Renal cortical epithelial cell (primary cell): ENCODE measurements at regions not wholly inside any gene's neighbourhood (a gene's known extent, or its start where the extent isn't known, plus 50 kb on each side); places are given as distances from the start of the nearest gene placed in this dataset.

Source experiments
- DNase-seq: peaks from one replicate; pipeline ENCODE4 v3.0.0-alpha.2; 2011; ENCODE audit warnings: low read depth

DNA sequence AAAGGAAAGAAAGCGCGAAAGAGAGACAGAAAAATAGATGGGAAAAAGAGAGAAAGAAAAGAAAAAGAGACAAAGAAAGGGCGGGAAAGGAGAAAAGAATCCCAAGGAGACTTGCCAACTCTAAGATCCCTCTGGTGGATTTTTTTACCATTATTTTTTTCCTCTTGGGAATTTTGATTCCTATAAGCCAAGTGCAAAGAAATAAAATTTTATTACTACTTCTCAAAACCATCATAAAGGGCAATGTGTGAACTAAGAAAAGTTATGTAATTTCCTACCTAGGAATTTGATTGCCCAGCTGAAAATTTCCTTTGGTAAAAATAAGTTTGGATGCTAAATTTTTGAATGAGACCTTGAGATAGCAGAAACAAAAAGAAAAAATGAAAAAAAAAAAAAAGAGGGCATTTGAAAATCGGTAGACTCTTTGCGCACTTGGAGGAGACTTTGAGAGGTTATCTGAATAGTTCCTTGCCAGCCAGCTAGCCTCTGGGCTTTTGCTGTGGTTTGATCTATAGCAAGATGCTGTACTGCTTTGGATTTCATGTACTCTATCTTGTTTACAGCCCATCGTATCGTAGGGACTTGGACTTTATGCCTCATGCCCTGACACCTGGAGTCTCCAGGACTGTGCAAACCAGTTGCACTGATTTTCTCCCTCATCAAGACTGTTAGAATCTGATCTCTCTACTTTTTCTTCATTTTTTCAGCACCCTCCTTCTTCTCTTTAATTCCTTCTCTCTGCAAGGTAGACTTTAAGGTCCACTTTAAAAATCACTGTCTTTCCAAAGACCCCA lies 535.4 kb upstream of the MKI67 start:
- no peak for DNase-seq

GRCh38 chr10:128662520-128662919 lies 536.3 kb upstream of the MKI67 start:
- DNase-seq, result no peak

- no peak for DNase-seq
Observed at GRCh38 chr10:128664729-128665128, 538.5 kb upstream of the MKI67 start.

DNA sequence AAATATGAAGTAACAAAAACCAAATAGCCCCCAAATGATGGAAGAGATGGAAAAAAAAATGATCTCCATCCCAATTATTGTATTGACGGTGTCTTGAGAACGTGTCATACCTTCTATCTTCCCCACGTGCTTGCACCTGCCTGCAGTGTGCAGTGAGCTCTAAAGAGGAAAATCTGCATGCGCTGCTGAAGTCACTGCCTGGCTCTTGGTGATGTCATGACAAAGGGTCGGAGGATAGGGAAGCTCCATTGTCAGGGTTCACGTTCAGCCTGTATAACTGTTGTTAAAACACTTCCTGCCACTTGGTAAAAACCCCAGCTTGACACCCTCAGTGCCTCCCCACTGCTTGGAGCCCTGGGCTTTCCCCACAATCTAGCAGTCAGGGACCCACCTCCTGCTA lies 549.2 kb upstream of the MKI67 start:
- DNase-seq, result no peak

DNA sequence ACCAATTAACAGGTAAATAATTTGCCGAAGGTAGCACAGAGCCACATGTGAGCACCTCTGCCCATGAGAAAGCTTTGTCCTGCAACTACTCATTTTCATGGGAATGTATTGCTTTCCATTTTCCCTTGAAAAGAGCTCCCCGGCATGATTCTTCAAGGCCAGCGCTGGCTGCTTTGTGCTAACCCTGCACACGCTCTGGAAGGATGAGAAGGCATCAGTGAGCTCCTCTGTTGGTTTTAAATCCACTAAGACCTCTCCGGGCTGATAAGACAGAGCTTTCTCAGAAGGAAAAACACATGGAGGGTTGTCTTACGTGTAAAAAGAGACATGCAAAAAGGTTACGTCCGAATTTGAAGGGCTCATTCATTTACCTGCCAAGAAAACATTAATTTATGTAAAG lies 553.9 kb upstream of the MKI67 start:
- no peak for DNase-seq

DNA sequence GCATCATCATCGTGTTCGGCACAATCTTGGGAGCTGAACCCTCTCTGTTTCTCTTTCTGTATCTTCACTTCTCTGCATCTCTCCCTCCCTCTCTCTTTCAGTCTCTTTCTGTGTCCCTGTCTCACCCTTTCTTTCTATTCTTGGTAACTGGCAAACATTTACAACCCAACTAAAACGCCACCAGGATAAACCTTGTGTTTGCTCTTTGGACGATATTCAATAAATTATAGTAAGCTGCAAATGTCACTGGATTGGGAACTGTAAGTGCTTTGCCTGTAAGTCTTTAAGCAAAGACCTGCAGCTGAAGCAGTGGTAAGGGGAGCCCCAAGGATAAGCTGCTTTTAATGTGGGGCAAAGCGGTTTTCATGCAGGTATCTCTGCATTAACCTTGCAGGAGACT lies 558.0 kb upstream of the MKI67 start:
- DNase-seq, result no peak

GRCh38 chr10:128686630-128687278 lies 560.5 kb upstream of the MKI67 start:
- no peak for DNase-seq

- DNase-seq, result no peak
Observed at GRCh38 chr10:128687408-128687807, 561.2 kb upstream of the MKI67 start.

DNA sequence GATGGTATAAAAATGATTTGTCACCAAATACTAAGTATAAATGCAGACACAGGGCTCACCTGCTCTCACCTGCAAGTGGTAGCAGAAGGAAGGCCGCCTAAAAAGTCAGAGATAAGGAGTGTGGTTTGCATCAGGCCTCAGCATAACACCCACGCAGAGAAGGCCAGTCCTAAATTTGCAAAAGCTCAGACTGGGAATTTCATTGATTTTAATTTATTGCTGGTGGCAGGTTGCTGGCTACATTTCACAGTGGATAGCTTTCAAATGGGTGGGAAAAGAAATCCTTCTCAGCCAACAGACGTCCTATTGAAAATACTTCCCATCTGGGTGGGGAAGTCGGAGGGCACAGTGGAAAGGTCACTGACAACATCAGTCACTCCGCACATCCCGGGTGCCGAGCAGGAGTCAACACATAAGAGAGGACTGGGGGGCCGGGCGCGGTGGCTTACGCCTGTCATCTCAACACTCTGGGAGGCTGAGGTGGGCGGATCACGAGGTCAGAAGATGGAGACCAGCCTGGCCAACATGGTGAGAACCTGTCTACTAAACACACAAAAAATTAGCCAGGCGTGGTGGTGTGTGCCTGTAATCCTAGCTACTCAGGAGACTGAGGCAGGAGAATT lies 561.8 kb upstream of the MKI67 start:
- no peak for DNase-seq

DNA sequence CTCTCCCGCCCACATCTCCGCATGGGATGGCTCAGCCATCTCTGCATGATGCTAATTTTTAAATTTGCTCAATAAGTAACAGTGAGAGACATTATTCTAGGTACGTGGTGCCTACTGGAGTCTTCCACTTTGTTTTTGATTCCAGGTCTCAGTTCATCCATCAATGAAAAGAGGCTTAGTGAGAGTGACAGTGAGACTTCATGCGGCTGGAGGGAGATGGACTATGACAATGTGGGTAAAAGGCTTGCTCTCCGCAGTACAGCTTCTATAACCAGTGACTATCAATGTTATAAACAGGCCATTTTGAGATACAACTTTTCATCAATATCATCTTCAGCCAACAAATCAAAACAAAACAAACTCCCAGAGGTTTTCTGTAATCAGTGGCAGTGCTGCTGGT lies 563.4 kb upstream of the MKI67 start:
- DNase-seq, result no peak

GRCh38 chr10:128693493-128694131 lies 567.4 kb upstream of the MKI67 start:
- no peak for DNase-seq

DNA sequence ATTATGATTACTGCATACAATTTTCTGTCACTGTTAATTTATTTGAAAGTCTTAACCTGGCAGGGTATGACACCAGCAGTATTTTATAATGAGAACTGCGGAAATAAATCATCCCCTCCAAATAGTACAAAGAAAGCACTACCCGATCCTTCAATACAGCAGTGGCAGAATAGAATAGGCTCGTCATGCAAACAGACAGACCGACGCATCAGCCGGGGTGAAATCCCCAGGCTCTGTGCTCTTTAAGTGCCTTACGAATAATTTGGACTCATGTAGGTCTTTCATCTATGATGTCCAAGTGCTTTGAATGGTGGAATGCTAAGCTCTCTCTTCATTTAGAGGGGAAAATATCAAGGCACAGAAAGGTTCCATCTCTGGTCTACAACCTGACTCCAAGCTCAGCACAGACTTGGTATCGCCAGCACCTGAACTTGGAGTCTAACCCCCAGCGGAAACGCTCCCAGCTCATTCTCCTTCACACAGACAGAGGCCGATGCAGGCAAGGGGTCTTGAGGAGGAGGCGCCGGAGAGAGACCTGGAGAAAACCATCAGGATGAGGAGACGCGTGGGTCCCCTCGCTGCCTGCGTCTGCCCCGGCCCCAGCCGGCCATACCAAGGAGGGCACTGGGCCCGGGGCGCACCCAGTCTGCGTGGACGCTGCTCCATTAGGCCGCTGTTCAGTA lies 568.1 kb upstream of the MKI67 start:
- DNase-seq, result no peak

- no peak for DNase-seq
Observed at GRCh38 chr10:128694851-128695725, 568.9 kb upstream of the MKI67 start.

DNA sequence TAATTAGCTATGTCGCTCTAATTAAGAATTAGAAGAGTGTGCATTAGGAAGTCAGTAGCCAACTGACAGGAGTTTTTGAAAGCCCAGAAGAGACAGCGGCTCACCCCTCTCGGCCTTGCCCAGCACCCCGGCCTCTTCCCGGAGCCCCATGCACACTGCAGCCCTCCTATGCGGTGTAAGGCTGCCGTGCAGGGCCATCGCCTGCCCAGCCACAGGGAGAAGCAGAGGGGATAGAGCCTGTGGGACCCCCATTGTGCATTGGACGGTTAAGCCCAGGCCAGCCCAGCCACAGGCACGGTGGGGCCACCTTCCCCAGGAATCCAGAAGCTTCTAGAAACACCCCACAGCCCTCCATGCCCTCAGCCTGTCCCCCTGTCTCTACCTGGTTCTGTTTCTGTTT lies 569.7 kb upstream of the MKI67 start:
- no peak for DNase-seq

- DNase-seq, result no peak
Observed at GRCh38 chr10:128697437-128697836, 571.2 kb upstream of the MKI67 start.

- DNase-seq, result no peak
Observed at GRCh38 chr10:128701381-128701780, 575.2 kb upstream of the MKI67 start.

DNA sequence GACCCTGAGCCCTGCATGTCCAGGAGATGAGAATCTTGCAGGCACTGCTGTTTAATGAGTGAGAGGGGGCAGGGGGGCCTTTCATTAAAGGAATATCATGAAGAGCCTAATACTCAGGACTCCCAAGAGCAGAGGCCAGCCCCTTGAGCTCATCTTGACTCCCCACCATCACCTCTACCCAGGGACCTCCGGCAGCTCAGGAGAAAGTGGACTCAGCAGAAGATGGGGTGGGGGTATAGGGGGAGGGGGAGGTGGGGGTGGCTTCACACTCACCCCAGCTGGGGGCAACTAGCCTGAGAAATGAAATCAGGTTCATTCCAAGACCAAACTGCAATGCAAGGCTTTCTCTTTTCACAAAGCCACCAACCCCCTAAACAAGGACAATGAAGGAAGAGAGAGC lies 575.6 kb upstream of the MKI67 start:
- no peak for DNase-seq

- DNase-seq, result no peak
Observed at GRCh38 chr10:128704716-128705115, 578.5 kb upstream of the MKI67 start.

- no peak for DNase-seq
Observed at GRCh38 chr10:128708182-128708581, 582.0 kb upstream of the MKI67 start.

DNA sequence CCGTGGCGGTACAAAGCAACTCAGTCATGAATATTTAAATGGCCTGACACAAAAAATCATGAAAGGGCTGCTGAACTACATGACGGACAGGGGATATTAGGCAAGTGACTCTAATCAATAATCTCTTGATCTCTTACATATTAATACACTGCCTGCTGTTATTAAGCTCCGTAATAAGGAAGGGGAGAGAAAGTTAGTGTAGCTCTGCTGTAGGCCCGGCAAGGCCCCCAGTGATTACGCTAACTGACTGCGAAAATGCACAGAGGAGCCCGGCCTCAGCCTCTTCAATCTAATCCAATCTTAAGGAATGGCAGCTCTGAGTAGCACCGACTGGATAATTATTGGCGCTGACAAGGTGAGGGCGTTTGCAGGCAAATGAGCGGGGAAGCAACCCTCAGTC lies 583.5 kb upstream of the MKI67 start:
- no peak for DNase-seq
